HG03045 (cell line): ENCODE measurements at regions not wholly inside any gene's neighbourhood (a gene's known extent, or its start where the extent isn't known, plus 50 kb on each side); places are given as distances from the start of the nearest gene placed in this dataset.
"Not testable (repeated sequence)": the region's sequence is repeated elsewhere in the genome, so short reads cannot be mapped to it uniquely, and the experiment has no call there.

ENCODE experiments used
- ATAC-seq: cut with Tn5 transposase; IDR thresholded peaks from one replicate; pipeline ENCODE4 v1.9.1; 2021; ENCODE audit warnings: mild to moderate bottlenecking, moderate library complexity; ENCODE audit not compliant: unreplicated experiment

DNA sequence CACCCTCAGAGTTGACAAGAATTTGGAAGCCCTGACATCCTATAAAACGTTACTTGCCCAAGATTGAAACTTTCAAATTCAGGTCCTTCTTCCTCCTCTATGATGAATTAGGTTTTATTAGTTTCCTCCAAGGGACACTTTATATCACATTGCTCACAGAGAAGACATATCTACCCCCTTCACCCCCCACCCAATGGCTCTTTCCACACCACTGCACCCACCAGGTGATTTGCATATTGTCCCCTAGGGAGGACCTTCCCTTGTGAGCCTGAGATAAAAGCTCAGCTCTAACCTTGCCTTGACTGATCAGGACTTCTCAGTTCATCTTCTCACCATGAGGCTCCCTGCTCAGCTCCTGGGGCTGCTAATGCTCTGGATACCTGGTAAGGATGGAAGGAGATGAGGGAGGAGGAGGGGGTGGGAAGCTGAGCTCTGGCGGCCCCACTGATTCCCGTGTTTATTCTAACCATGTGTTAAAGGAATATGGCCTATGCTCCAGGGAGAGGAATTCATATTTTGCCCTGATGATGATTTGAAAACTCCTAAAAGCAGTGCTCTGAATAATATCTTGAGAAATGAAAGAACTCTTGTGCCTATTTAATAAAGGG, 1255.8 kb downstream of the RPIA start:
- ATAC-seq, result not testable (repeated sequence)

DNA sequence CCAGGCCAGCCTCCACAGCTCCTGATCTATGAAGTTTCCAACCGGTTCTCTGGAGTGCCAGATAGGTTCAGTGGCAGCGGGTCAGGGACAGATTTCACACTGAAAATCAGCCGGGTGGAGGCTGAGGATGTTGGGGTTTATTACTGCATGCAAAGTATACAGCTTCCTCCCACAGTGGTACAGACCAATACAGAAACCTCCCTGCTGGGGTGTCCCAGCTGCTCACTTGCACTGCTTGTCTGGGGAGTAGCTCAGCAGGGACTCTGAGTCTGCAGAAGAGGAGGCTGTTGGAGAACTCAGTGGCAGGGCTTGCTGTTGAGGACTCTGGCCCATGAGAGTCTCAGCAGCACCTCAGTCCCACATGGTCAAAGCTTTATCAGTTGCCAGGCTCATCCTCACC, 1256.6 kb downstream of the RPIA start:
- ATAC-seq, result not testable (repeated sequence)

DNA sequence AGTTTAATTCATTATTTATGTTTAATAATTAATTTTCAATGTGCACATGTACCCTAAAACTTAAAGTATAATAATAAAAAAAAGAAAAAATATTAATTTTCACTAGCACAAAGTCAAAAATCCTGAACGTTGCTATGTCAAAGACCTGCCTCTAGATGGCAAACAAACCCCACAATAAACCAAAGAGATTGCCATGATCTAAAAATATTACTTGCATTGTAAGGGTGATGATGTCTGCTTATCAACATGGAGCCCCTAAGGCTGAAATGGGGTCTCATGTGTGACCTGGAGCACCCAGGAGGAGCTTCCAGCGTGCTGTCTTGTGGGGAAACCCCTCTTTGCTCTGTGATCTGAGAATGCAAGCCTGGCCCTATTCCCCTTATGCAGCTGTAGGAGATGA, 1259.3 kb downstream of the RPIA start:
- ATAC-seq, result not testable (repeated sequence)

DNA sequence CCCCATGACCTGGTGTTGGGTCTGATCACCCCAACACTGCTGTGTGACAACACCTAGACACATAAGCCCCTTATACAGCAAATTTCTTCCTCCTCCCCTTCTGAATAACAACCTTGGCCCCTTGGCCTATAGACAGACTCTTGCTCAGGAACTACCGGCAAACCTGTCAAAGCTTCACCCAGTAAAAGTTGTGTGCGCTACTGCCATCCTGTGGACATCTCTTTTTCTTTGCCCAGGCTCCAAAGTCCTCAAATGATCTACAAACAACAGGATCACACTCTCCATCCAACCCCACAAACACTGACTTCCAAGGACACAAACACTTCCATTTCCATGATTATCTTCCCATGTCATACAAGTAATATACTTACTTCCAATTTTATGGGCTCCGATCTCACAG, 1265.8 kb downstream of the RPIA start:
- ATAC-seq, result not testable (repeated sequence)

DNA sequence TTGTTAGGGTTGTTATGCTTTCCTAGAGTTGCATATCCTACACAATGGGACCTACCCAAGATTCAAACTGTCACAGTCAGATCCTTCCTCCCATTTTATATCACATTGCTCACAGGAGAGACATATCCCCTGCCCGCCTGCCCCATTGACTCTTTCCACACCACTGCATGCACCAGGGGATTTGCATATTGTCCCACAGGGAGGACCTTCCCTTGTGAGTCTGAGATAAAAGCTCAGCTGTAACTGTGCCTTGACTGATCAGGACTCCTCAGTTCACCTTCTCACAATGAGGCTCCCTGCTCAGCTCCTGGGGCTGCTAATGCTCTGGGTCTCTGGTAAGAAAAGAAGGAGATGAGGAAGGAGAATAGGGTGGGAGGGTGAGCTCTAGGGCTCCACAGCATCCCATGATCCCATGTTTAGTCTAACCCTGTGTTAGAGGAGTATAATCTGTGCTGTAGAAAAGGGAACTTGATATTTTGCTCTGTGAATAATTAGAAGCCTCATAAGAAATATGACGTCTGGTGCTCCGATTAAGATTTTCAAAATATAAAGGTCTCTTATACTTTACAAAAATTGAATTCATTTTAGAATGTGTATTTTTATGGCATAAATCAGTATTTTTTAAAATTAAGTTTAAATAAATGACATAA, 1268.4 kb downstream of the RPIA start:
- not testable (repeated sequence) for ATAC-seq

DNA sequence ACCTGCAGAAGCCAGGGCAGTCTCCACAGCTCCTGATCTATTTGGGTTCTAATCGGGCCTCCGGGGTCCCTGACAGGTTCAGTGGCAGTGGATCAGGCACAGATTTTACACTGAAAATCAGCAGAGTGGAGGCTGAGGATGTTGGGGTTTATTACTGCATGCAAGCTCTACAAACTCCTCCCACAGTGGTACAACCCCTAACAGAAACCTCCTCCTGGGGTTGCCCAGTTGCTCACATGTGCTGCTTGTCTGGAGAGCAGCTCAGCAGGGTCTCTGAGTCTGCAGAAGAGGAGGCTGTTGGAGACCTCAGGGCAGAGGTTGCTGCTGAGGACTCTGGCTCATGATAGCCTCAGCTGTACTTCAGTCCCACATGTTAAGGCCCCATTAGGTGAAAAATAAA, 1269.1 kb downstream of the RPIA start:
- not testable (repeated sequence) for ATAC-seq

DNA sequence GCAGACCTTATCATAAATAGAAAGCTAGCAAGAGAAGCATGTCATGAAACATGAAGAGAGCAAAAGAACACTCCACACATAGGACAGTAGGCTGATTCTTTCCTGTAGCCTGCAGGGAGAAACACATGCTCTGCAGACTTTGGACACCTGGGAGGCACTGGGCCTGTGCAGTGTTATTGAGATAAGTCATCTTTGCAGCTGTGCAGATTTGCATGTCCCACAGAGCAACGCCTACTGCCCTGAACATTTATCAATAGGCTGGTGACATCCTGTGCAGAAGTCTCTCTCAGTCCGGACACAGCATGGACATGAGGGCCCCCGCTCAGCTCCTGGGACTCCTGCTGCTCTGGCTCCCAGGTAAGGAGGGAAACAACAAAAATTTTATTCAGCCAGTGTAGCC, 1277.1 kb downstream of the RPIA start:
- not testable (repeated sequence) for ATAC-seq

DNA sequence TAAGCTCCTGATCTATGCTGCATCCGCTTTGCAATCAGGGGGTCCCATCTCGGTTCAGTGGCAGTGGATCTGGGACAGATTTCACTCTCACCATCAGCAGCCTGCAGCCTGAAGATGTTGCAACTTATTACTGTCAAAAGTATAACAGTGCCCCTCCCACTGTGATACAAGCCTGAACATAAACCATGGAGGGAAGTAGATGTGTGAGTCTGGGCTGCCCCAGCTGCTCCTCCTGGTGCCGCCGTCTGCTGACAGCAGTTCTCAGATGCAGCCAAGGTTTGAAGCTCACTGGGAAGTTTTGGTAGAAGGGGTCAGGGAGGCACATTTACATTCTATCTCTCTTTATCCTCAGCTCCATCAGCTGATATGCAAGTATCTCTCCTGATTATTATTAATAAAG, 1277.7 kb downstream of the RPIA start:
- not testable (repeated sequence) for ATAC-seq

DNA sequence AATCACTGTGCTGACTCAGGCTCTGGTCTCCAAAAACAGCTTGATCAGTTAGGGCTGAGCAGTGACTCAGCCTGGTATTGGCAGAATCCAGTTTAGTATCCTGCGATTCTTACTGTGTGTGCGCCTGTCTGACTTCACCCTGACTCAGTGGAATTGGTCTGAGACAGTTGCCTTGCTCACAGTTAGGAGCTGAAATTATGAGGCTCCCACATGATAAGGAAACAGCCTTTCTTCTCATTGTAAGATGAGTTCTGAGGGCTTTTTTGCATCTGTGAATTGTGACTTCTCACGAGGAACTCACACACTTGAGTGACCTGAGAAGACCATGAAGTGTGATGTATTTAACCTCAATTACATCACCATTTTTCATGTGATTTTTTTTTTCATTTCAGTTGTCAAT, 1282.4 kb downstream of the RPIA start:
- ATAC-seq, result not testable (repeated sequence)

DNA sequence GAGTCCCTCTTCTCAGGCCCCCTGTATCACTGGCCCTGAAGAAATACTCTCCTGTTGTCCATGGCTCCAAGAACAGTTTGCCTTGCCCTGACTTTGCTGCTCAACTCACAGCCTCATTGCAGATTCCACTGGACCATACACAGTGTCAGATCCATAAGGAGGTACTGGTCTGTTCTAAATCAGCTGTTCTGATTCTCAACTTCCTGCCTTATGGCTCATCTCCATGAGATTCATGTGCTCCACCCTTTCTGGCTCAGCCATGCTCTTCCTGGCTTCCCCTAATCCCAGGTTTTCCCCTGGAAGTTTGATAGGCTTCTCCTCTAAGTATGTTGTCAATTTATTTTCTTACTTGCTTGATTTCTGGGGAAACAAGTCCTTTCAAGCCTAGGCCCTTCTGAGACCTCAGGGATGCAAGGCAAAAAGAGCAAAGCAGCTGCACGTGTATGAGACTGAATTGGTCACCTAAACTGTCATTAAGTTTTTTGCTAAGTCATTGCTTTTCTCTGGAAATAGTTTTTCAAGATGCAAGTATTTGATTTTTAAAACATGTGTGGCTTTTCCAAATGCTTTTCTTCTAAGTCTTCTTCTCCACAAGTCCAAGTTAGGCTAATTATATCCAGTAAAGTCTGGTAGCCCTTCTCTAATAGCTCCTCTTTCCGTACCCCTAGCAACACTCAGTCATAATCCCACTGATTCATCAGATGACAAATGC, 1288.5 kb downstream of the RPIA start:
- ATAC-seq, result not testable (repeated sequence)

DNA sequence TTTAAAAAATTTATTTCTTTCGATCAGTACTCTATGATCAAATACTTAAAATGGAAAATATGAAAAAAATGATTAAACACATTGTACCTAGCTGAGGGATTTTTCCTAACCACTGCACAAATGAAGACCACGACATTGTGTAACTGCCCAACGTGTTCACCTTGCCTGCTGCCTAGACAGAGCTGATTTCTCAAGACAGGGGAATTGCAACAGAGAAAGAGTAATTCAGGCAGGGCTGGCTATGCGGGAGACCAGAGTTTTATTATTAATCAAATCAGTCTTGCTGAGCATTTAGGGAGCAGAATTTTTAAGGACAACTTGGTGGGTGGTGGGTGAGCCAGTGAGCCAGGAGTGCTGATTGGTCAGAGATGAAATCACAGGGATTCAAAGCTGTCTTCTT, 1290.8 kb downstream of the RPIA start:
- not testable (repeated sequence) for ATAC-seq

DNA sequence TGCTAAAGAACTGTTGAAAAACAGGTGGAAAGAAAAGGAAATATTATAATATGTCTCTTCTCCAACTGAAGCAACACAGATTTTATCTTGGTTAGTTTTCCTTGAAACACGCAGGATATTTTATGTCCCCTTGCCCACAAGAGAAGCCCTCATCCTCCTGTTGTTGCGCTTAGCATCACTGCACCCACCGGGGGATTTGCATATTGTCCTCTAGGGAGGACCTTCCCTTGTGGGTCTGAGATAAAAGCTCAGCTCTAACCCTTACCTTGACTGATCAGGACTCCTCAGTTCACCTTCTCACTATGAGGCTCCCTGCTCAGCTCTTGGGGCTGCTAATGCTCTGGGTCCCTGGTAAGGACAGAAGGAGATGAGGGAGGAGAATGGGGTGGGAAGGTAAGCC, 1294.2 kb downstream of the RPIA start:
- ATAC-seq, result not testable (repeated sequence)

DNA sequence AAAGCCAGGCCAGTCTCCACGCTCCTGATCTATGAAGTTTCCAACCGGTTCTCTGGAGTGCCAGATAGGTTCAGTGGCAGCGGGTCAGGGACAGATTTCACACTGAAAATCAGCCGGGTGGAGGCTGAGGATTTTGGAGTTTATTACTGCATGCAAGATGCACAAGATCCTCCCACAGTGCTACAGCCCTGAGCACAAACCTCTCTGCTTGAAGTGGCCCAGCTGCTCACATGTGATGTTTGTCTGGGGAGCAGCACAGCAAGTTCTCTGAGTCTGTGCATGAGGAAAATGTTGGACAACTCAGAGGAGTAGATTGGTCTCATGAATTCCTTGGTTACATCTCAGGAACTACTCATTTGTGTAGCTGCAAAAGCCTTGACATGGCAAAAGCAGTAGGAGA, 1295.1 kb downstream of the RPIA start:
- ATAC-seq, result not testable (repeated sequence)

DNA sequence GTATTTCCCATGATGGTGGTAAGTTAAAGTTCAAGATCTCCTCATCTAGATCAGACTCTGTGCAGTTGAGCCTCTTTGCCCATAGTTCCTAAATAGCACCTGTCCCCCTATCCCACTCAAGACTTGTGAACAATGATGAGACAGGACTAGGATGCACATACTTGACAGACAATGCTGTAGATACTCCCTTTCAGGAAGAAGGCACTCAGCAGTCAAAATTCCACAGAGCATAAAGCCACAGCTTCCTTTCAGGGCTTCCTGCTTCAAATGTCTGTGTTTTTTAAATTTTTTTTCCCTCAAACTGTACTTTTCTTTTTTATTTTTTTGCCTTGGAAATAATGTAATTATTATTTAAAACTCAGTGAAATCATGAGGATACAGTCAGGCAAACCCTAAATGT, 1305.3 kb downstream of the RPIA start:
- not testable (repeated sequence) for ATAC-seq

DNA sequence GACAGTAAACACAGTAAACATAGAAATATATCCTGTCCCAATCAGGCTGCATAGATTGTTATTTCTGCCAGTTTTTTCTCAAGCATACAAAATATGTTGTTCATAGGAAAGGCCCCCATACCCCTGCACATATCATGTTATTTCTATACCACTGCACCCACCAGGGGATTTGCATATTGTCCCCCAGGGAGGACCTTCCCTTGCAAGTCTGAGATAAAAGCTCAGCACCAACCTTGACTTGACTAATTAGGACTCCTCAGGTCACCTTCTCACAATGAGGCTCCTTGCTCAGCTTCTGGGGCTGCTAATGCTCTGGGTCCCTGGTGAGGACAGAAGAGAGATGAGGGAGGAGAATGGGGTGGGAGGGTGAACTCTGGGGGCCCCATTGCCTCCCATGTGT, 1313.1 kb downstream of the RPIA start:
- not testable (repeated sequence) for ATAC-seq

DNA sequence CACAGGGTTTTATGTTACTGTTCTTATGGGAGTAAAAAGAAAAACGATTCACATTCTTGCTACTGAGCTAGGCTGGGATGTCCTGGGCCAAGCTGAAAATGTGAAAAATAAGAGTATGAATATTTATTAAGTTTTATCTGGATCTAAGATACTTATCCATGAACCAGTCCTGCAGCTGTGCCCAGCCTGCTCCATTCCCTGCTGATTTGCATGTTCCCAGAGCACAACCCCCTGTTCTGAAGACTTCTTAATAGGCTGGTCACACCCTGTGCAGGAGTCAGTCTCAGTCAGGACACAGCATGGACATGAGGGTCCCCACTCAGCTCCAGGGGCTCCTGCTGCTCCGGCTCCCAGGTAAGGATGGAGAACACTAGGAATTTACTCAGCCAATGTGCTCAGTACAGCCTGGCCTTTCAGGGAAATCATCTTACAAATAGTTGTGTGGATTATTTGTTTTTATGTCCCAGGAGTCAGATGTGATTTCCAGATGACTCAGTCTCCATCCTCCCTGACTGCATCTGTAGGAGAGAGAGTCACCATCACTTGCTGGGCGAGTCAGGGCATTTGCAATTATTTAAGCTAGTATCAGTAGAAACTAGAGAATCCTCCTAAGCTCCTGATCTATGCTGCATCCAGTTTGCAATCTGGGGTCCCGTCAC, 1319.1 kb downstream of the RPIA start:
- not testable (repeated sequence) for ATAC-seq

DNA sequence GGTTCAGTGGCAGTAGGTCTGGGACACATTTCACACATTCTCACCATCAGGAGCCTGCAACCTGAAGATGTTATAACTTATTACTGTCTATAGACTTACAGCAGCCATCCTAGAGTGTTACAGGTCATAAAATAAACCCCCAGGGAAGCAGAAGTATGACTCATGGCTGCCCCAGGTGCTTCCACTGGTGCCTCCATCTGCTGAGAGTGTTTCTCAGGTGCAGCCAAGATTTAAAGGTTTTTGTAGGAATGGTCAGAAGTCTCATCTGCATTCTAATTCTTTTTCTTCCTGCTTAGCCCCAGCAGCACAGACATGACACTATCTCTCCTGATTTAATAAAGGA, 1319.6 kb downstream of the RPIA start:
- not testable (repeated sequence) for ATAC-seq

DNA sequence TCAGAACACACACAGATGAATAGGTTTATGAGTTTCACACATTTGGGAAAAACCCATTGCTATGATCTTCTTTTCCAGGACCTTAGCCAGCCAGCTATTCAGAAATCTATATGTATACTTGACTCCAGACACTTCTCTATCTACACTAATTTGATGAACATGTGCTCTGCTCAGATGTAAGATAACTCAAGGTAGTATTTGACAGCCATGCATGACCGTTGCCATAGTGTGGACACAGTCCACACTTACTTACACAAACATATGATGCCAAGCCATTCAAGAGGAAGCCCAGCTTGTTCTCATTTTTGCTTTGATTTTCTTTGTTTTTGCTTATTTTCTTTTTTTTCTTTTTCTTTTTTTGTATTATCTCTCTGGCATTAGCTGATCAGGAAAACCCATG, 1328.4 kb downstream of the RPIA start:
- ATAC-seq, result not testable (repeated sequence)

DNA sequence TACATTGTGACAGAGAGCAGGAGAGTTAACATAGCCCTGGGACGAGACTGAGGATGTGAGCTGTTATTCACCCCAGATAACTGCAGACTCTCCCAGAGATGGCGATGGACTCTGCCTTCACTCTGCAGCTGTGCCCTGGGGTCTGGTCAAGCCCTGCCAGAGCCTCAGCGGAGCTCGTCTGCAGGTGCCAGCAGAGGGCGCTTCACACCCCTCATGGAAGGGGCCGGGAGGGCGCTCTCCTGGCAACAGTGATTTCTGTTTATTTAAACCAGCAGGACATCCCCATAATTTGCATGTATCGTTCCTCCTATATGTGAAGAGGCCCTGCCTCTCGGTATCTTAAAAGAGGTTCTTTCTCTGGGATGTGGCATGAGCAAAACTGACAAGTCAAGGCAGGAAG, 1329.8 kb downstream of the RPIA start:
- ATAC-seq, result not testable (repeated sequence)

DNA sequence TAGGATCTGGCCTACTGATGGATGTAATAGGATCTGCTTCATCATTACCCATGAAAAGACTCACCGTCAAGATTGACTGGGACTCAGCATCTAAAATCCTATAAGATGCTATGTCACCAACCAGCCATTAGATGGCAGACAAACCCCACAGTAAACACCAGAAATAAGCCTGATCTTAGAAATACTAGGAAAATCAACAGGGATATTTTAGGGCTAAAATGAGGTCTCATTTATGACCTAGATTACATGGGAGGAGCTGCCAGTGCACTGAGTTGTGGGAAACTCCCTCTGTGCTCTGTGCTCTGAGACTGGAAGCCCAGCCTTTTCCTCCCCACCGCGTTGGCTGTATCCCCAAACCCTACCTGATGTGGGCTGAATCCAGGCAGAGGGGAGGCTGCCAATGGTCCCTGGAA, 1335.8 kb downstream of the RPIA start:
- not testable (repeated sequence) for ATAC-seq

DNA sequence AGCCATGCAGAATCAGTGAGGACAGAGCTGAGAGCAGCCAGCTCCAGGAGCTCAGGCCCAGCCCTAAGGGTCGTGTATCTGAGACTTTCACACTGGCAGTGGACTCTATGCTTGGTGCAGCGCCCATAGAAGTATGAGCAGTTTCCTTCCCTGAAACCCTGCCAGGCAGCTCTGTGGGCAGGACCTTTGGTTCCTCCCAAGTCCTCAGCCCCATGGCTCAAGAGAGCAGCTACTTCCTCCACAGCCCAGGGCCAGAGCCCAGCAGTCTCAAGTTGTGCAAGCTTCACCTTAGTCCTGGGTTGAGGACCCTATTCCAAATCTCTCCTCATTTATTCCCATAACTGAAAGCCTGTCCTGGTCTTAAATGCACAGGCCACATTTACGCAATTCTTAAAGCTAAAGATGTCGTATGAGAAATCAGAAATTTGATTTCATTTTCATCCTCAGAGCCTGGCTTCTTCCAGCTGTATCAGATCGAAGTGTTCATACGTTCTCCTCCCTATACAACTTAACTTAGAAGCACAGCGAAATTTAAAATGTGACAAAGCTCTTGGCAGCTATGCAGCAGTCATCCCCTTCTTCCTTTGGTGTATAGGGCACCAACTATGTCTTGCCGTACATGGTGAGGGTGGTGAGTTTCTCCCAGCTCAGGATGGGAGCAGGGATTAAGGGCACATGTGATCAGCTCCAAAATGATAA, 1337.1 kb downstream of the RPIA start:
- ATAC-seq, result not testable (repeated sequence)
